ENCODE measurements at regions not wholly inside any gene's neighbourhood (a gene's known extent, or its start where the extent isn't known, plus 50 kb on each side); places are given as distances from the start of the nearest gene placed in this dataset.

DNA sequence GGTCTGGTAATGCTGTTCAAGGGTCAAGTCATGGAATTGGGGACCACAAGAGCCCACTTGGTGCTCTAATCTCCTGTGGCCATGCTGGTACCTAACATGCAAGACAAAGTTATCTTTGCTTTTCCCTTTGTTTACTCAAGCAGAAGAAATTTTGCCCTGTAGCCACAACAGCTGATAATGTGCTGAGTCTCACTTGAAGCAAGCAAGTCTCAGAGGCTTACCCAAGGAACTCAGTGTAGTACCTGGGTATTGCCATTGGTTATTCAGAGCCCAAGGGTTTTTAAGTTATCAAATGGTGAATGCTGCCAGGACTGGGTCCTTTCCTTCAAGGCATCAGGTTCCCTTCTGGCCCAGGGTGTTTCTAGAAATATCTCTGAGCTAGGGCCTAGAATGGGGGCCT lies 198.9 kb upstream of the RNPC3 start:
- Histone ChIP-seq H3K4me3 (ENCODE audit: low read length) (no peak overlapping the region), H3K9me2 (replicated peaks; ENCODE audit: control insufficient read depth, low read length) (no peaks in the 10 kb centered on the region), H3K79me2 (ENCODE audit: control insufficient read depth, low read length) (no peaks in the 10 kb centered on the region), H3K4me1 (ENCODE audit: control insufficient read depth, low read length) (no peaks in the 10 kb centered on the region), H3K27me3 (ENCODE audit: control insufficient read depth, low read length) (no peaks in the 10 kb centered on the region), H4K20me1 (ENCODE audit: control insufficient read depth, insufficient read depth, low read depth, low read length) (no peaks in the 10 kb centered on the region), H3K9me3 (ENCODE audit: control insufficient read depth, insufficient read depth, low read length) (no peaks in the 10 kb centered on the region), H3K27ac (ENCODE audit: low read depth, low read length) (no peak overlapping the region), H3K36me3 (ENCODE audit: control insufficient read depth, low read length) (no peaks in the 10 kb centered on the region), H3F3A (ENCODE audit: control insufficient read depth, insufficient read depth) (no peaks in the 10 kb centered on the region), H3K4me2 (ENCODE audit: low read length) (no peak overlapping the region)
- no peak for TF ChIP-seq EZH2phosphoT487 (IDR thresholded peaks at IDR 0.05; ENCODE audit: borderline replicate concordance, low read length)
- TF ChIP-seq, protein P1, sequence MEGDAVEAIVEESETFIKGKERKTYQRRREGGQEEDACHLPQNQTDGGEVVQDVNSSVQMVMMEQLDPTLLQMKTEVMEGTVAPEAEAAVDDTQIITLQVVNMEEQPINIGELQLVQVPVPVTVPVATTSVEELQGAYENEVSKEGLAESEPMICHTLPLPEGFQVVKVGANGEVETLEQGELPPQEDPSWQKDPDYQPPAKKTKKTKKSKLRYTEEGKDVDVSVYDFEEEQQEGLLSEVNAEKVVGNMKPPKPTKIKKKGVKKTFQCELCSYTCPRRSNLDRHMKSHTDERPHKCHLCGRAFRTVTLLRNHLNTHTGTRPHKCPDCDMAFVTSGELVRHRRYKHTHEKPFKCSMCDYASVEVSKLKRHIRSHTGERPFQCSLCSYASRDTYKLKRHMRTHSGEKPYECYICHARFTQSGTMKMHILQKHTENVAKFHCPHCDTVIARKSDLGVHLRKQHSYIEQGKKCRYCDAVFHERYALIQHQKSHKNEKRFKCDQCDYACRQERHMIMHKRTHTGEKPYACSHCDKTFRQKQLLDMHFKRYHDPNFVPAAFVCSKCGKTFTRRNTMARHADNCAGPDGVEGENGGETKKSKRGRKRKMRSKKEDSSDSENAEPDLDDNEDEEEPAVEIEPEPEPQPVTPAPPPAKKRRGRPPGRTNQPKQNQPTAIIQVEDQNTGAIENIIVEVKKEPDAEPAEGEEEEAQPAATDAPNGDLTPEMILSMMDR (IDR thresholded peaks at IDR 0.05; ENCODE audit: low read depth, low read length, poor library complexity, severe bottlenecking) = no peak

DNA sequence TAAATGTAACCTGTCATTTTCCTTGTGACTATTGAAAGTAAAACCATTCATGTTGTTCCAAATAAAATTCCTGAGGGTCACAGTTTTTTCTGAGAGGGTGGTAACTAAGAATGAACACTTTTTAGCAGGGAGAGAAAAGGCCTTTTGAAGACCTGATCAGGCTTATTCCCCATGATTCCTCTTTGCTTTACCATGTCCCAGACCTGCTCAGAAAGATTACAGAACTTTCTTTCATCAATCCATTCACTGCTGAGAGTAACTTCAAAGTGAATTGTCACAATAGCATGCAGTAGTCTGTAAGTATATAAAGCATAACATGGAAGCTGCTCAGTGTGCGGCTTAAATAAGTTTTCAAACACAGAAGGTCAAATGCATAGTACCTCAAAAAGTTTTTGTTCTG lies 201.5 kb upstream of the COL11A1 start:
- H3F3A ChIP-seq (ENCODE audit: control insufficient read depth, insufficient read depth) = no peaks in the 10 kb centered on the region
- no peak overlapping the region for H3K4me2 ChIP-seq (ENCODE audit: low read length)
- H3K27ac ChIP-seq (ENCODE audit: low read depth, low read length) = no peak overlapping the region
- no peaks in the 10 kb centered on the region for H3K36me3 ChIP-seq (ENCODE audit: control insufficient read depth, low read length)
- H3K9me2 ChIP-seq (replicated peaks; ENCODE audit: control insufficient read depth, low read length) = no peaks in the 10 kb centered on the region; the same call in 1 of the 2 replicates
- no peaks in the 10 kb centered on the region for H3K9me3 ChIP-seq (ENCODE audit: control insufficient read depth, insufficient read depth, low read length)
- TF ChIP-seq, protein P1 (IDR thresholded peaks at IDR 0.05; ENCODE audit: low read depth, low read length, poor library complexity, severe bottlenecking) = no peak
- TF ChIP-seq EZH2phosphoT487 (IDR thresholded peaks at IDR 0.05; ENCODE audit: borderline replicate concordance, low read length) = no peak
- H3K27me3 ChIP-seq (ENCODE audit: control insufficient read depth, low read length) = no peaks in the 10 kb centered on the region
- H3K79me2 ChIP-seq (ENCODE audit: control insufficient read depth, low read length) = no peaks in the 10 kb centered on the region
- H3K4me3 ChIP-seq (ENCODE audit: low read length) = no peak overlapping the region
- no peaks in the 10 kb centered on the region for H3K4me1 ChIP-seq (ENCODE audit: control insufficient read depth, low read length)
- H4K20me1 ChIP-seq (ENCODE audit: control insufficient read depth, insufficient read depth, low read depth, low read length) = no peaks in the 10 kb centered on the region

- Histone ChIP-seq H3K27ac (ENCODE audit: low read depth, low read length) (no peak overlapping the region), H3K79me2 (ENCODE audit: control insufficient read depth, low read length) (no peaks in the 10 kb centered on the region), H3K9me2 (replicated peaks; ENCODE audit: control insufficient read depth, low read length) (no peaks in the 10 kb centered on the region; the same call in 1 of the 2 replicates), H3K4me1 (ENCODE audit: control insufficient read depth, low read length) (no peaks in the 10 kb centered on the region), H3K4me2 (ENCODE audit: low read length) (no peak overlapping the region), H3F3A (ENCODE audit: control insufficient read depth, insufficient read depth) (no peaks in the 10 kb centered on the region), H3K9me3 (ENCODE audit: control insufficient read depth, insufficient read depth, low read length) (no peaks in the 10 kb centered on the region), H4K20me1 (ENCODE audit: control insufficient read depth, insufficient read depth, low read depth, low read length) (no peaks in the 10 kb centered on the region), H3K27me3 (ENCODE audit: control insufficient read depth, low read length) (no peaks in the 10 kb centered on the region), H3K4me3 (ENCODE audit: low read length) (no peak overlapping the region), H3K36me3 (ENCODE audit: control insufficient read depth, low read length) (no peaks in the 10 kb centered on the region)
- TF ChIP-seq, protein P1 (IDR thresholded peaks at IDR 0.05; ENCODE audit: low read depth, low read length, poor library complexity, severe bottlenecking) = no peak
- no peak for TF ChIP-seq EZH2phosphoT487 (IDR thresholded peaks at IDR 0.05; ENCODE audit: borderline replicate concordance, low read length)
Measured at GRCh38 chr1:103307751-103308150, 199.4 kb upstream of the COL11A1 start.
